ENCODE measurements at regions not wholly inside any gene's neighbourhood (a gene's known extent, or its start where the extent isn't known, plus 50 kb on each side); places are given as distances from the start of the nearest gene placed in this dataset.

DNA sequence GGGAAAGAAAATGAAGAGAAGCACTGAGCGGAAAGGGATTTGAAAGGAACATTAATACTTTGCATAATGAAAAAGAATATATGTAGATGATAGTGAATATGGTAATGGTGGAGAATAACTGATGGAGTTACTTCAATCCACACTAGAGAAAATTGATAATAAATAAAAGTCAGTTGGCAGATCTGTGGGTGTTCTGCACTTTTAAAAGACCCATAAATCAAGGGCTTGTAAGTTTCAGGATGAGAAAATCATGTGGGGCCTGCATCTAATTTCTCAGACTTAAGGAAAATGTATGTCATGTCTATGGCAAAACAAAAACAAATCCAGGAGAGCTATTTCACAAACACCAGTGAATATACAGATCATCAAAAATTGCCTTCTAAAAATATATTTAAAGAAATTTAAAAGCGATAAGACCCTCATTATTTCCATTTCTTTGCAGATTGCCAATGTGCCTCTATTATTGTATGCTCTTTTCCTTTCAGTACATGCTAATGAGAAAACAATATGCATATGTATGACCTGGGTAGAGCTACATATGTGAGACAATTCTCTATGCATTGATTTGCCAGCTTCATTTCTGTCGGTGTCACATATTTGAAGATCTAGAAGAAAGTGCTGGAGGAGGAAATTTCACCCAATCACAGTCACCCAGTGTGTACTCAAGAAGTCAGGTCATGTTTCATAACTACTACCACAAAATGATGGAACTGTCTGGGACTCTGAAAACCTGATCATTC lies 269.9 kb upstream of the PDZRN3 start:
- Mint-ChIP-seq H3K9me3 (no peaks in the 10 kb centered on the region), H3K36me3 (no peaks in the 10 kb centered on the region), H3K27ac (no peak overlapping the region), H3K4me3 (no peak overlapping the region), H3K4me1 (peaks cover 4% of the 10 kb centered on the region; the same call in 1 of the 2 replicates), H3K27me3 (ENCODE audit: low read depth) (no peaks in the 10 kb centered on the region)
- no peak for DNase-seq (ENCODE audit: low spot score)
- TF ChIP-seq ZNF219 (CRISPR knock-in tag; IDR thresholded peaks at IDR 0.05; ENCODE audit: borderline replicate concordance), result no peak
- no peak for TF ChIP-seq NFYB (CRISPR knock-in tag; conservative IDR thresholded peaks at IDR 0.05; ENCODE audit: low read depth)
- TF ChIP-seq NR2C2 (CRISPR knock-in tag; IDR thresholded peaks at IDR 0.05), result no peak
- no peak for TF ChIP-seq ELF4 (CRISPR knock-in tag; IDR thresholded peaks at IDR 0.05; ENCODE audit: low read depth)
- TF ChIP-seq SOX15 (CRISPR knock-in tag; IDR thresholded peaks at IDR 0.05), result no peak
- ChIA-PET POLR2A (no interaction called here), CTCF (no interaction called here)
- ATAC-seq, result no peak

DNA sequence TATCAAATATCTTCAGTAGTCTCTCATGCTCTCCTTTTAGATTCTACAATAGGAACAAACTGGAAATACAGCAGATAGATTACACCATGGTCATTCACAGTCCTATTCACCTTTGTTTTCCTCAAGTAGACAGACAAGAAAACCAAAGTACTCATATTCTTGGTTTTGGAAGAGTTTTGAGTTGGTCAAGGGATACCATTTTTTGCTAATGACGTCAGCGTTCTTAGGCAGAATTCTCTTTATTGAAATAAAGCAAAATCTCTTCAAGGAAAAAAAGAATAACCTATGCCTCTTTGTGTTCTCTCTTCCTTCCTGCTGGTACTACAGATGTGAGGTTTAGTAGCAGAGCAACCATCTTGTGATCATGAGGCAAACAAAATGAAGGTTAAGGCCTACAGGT lies 268.3 kb upstream of the PDZRN3 start:
- H3K36me3 Mint-ChIP-seq, result no peaks in the 10 kb centered on the region
- H3K4me3 Mint-ChIP-seq, result no peak overlapping the region
- DNase-seq (ENCODE audit: low spot score) (no peak), ATAC-seq (no peak)
- H3K27me3 Mint-ChIP-seq (ENCODE audit: low read depth), result no peaks in the 10 kb centered on the region
- CTCF ChIA-PET, result no interaction called here
- peaks cover 4% of the 10 kb centered on the region; the same call in 1 of the 2 replicates for H3K4me1 Mint-ChIP-seq
- TF ChIP-seq, protein P1, sequence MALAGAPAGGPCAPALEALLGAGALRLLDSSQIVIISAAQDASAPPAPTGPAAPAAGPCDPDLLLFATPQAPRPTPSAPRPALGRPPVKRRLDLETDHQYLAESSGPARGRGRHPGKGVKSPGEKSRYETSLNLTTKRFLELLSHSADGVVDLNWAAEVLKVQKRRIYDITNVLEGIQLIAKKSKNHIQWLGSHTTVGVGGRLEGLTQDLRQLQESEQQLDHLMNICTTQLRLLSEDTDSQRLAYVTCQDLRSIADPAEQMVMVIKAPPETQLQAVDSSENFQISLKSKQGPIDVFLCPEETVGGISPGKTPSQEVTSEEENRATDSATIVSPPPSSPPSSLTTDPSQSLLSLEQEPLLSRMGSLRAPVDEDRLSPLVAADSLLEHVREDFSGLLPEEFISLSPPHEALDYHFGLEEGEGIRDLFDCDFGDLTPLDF (CRISPR knock-in tag; IDR thresholded peaks at IDR 0.05), result no peak
- no peak for TF ChIP-seq FOXJ3 (CRISPR knock-in tag; IDR thresholded peaks at IDR 0.05; ENCODE audit: borderline replicate concordance)
- TF ChIP-seq, protein P2, sequence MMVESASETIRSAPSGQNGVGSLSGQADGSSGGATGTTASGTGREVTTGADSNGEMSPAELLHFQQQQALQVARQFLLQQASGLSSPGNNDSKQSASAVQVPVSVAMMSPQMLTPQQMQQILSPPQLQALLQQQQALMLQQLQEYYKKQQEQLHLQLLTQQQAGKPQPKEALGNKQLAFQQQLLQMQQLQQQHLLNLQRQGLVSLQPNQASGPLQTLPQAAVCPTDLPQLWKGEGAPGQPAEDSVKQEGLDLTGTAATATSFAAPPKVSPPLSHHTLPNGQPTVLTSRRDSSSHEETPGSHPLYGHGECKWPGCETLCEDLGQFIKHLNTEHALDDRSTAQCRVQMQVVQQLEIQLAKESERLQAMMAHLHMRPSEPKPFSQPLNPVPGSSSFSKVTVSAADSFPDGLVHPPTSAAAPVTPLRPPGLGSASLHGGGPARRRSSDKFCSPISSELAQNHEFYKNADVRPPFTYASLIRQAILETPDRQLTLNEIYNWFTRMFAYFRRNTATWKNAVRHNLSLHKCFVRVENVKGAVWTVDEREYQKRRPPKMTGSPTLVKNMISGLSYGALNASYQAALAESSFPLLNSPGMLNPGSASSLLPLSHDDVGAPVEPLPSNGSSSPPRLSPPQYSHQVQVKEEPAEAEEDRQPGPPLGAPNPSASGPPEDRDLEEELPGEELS (CRISPR knock-in tag; IDR thresholded peaks at IDR 0.05), result no peak
- TF ChIP-seq, protein P3, sequence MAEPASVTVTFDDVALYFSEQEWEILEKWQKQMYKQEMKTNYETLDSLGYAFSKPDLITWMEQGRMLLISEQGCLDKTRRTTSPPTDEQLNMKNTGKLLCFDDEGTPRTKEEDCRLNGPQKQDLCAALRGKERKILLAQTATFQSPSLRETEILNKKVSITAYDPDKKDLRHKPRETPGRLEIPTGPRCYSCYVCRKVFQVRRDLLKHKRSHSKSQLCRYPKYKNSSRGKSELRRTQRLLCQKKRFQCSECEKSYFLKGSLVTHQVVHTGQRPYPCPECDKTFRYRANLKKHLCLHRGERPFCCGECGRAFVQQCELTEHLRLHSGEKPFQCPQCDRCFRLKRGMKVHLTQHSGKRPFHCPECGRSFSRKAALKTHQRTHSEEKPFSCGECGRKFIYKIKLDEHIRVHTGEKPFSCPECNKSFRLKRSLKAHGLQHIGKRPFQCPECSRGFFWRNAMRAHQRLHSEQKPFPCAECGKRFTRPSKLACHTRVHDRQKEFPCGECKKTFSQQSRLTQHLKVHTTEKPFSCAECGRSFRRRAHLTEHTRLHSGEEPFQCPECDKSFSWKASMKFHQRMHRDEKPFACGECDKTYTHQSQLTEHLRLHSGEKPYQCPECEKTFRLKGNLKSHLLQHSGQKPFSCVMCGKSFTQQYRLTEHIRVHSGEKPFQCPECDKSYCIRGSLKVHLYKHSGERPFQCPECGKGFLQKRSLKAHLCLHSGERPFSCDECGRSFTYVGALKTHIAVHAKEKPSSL (CRISPR knock-in tag; conservative IDR thresholded peaks at IDR 0.05), result no peak
- TF ChIP-seq, protein P4, sequence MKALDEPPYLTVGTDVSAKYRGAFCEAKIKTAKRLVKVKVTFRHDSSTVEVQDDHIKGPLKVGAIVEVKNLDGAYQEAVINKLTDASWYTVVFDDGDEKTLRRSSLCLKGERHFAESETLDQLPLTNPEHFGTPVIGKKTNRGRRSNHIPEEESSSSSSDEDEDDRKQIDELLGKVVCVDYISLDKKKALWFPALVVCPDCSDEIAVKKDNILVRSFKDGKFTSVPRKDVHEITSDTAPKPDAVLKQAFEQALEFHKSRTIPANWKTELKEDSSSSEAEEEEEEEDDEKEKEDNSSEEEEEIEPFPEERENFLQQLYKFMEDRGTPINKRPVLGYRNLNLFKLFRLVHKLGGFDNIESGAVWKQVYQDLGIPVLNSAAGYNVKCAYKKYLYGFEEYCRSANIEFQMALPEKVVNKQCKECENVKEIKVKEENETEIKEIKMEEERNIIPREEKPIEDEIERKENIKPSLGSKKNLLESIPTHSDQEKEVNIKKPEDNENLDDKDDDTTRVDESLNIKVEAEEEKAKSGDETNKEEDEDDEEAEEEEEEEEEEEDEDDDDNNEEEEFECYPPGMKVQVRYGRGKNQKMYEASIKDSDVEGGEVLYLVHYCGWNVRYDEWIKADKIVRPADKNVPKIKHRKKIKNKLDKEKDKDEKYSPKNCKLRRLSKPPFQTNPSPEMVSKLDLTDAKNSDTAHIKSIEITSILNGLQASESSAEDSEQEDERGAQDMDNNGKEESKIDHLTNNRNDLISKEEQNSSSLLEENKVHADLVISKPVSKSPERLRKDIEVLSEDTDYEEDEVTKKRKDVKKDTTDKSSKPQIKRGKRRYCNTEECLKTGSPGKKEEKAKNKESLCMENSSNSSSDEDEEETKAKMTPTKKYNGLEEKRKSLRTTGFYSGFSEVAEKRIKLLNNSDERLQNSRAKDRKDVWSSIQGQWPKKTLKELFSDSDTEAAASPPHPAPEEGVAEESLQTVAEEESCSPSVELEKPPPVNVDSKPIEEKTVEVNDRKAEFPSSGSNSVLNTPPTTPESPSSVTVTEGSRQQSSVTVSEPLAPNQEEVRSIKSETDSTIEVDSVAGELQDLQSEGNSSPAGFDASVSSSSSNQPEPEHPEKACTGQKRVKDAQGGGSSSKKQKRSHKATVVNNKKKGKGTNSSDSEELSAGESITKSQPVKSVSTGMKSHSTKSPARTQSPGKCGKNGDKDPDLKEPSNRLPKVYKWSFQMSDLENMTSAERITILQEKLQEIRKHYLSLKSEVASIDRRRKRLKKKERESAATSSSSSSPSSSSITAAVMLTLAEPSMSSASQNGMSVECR (CRISPR knock-in tag; IDR thresholded peaks at IDR 0.05; ENCODE audit: borderline replicate concordance), result no peak
- no peak for TF ChIP-seq CREB1 (CRISPR knock-in tag; IDR thresholded peaks at IDR 0.05)
- no peak for TF ChIP-seq NR1H2 (CRISPR knock-in tag; IDR thresholded peaks at IDR 0.05)
- TF ChIP-seq ZNF263 (CRISPR knock-in tag; IDR thresholded peaks at IDR 0.05; ENCODE audit: low read depth), result no peak
- TF ChIP-seq TEAD1 (CRISPR knock-in tag; IDR thresholded peaks at IDR 0.05), result no peak
- TF ChIP-seq NFYB (CRISPR knock-in tag; conservative IDR thresholded peaks at IDR 0.05; ENCODE audit: low read depth), result no peak
- TF ChIP-seq SMAD4 (CRISPR knock-in tag; IDR thresholded peaks at IDR 0.05), result no peak
- H3K27ac Mint-ChIP-seq, result no peak overlapping the region
- POLR2A ChIA-PET, result no interaction called here
- no peaks in the 10 kb centered on the region for H3K9me3 Mint-ChIP-seq
